Ovary (tissue), 3 donors: ENCODE measurements at regions not wholly inside any gene's neighbourhood (a gene's known extent, or its start where the extent isn't known, plus 50 kb on each side); places are given as distances from the start of the nearest gene placed in this dataset.

Experiments
- EP300 ChIP-seq: sonication (generic); formaldehyde crosslinking; IDR thresholded peaks from one replicate; pipeline ENCODE4 v1.6.1; 2017; ENCODE audit warnings: antibody characterized with exemption
- TF ChIP-seq, protein P1 (sequence below), 3 donors: fragments of 450-650 bp in 2 of 3; fragments of 200-600 bp in 1 of 3; IDR thresholded peaks; one replicate each; pipeline versions ENCODE4 v1.5.1 to v1.8.0; 2016 to 2022; ENCODE audit warnings: antibody characterized with exemption in 3 of 3, mild to moderate bottlenecking in 1 of 3
- donor health status: DM: no; HTN: no; CAD: no.

DNA sequence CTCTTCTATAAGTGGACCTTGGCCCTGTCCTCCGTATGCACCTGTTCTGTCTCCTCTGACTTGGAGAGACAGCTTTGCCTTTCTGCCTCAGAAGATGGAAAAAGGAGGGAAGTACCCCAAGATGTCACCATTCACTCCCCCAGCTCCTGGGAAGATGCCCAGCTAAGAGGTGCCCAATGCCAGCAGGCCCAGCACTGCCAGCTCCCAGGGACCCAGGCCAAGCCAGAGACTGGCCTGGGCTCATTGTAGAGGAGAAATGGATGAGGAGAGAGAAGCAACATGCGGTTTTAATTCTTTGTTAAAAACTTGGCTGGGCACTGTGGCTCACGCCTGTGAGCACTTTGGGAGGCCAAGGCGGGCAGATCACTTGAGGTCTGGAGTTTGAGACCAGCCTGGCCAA lies 111.5 kb upstream of the ZNF507 start:
- TF ChIP-seq, protein P1, sequence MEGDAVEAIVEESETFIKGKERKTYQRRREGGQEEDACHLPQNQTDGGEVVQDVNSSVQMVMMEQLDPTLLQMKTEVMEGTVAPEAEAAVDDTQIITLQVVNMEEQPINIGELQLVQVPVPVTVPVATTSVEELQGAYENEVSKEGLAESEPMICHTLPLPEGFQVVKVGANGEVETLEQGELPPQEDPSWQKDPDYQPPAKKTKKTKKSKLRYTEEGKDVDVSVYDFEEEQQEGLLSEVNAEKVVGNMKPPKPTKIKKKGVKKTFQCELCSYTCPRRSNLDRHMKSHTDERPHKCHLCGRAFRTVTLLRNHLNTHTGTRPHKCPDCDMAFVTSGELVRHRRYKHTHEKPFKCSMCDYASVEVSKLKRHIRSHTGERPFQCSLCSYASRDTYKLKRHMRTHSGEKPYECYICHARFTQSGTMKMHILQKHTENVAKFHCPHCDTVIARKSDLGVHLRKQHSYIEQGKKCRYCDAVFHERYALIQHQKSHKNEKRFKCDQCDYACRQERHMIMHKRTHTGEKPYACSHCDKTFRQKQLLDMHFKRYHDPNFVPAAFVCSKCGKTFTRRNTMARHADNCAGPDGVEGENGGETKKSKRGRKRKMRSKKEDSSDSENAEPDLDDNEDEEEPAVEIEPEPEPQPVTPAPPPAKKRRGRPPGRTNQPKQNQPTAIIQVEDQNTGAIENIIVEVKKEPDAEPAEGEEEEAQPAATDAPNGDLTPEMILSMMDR (IDR thresholded peaks at IDR 0.05) = no peak
- TF ChIP-seq EP300 = no peak
